ENCODE measurements at regions not wholly inside any gene's neighbourhood (a gene's known extent, or its start where the extent isn't known, plus 50 kb on each side); places are given as distances from the start of the nearest gene placed in this dataset.
"Not testable (repeated sequence)": the region's sequence is repeated elsewhere in the genome, so short reads cannot be mapped to it uniquely, and the experiment has no call there.

DNA sequence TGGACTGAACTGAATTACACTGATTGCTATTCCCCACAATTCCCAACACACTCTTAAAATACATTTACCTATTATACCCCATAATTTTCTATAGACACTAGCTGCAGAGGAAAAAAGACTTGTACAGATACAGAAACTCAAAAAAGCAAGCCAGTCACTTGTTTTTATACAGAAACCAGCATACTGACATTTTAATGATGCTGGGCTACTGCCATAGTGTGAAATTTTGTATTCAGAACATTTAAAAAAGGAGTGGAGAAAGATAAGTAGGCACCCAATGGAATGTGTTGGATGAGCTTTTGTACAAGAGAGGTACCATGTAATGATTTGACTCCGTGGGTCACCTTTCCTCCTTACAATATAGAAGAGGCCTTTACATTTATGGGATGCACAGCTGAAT, 740.1 kb downstream of the PLCL1 start:
- in situ Hi-C loops (cut with HindIII; ENCODE audit: low sequenced_read_pairs), result no loop called here

- in situ Hi-C loops (cut with HindIII; ENCODE audit: low sequenced_read_pairs), result no loop called here
These were observed 730.4 kb downstream of the PLCL1 start for GRCh38 chr2:198534756-198535155.

DNA sequence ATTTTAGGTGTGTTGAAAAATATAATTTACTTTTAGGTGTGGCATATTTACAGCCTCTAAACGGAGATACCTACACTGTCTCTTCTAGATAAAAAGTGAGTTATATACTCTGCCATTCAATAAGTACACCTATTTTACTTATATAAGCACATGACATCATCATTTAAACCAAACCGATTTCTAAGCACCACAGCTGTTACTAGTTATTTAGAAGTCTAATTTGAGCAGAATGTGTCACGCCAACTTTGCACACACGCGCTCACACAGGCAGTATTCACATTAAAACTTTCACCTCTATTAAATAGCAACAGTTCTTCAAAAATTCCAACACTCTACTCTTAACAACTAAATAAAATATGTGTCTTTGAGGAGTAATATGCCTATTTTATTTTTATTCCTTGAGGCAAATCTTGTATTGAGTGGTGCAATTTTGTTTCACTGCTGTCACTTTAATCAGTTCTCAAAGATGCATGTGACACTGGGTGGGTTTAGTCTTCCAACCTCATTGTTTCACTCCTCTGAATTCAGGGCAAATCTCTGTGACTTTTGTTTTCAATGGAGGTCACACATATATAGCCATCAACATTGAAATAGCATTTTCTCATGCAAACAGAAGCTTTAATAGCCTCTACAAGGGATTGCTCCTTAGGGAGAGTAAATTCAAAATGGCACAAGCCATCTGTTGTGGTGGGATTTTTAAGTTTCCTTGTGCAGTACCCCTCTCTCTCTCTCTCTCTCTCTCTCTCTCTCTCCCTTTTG, 721.0 kb downstream of the PLCL1 start:
- in situ Hi-C loops (cut with HindIII; ENCODE audit: low sequenced_read_pairs), result no loop called here

DNA sequence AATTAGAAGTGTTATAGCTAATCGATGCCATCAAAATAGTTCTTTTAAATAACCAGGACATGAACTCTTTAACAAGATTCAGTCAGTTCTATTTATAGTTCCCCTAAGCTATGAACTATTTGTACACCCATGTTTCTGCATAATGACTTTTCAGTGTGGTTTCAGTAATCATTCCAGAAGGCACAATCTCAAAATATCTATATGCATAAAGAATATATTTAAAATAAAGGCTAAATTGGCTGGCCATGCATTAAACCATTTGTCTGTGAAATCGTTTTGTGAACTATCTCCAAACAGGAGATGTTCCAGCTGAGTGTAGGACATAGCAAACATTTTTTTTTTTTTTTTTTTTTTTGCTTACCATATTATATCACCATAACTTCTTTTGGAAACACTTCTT, 719.3 kb downstream of the PLCL1 start:
- in situ Hi-C loops (cut with HindIII; ENCODE audit: low sequenced_read_pairs), result no loop called here

DNA sequence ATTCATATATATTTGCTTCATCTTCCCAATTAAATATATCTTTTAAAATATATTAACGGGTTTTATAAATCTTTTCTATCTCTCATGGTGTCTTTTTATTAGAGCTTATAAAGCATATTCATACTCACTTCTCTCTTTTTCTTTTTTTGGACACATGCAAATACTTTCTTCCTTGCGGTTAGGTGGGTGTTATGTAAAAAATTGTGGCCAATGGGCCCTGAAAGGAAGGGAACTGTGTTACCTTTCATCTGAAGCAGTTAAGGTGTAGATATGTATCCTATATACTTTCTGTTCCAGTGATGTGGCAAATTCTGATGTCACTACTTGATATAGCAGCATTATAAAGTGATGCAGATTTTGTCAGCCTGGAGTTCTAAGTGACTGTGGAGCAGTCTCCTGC, 714.5 kb downstream of the PLCL1 start:
- in situ Hi-C loops (cut with HindIII; ENCODE audit: low sequenced_read_pairs), result no loop called here

DNA sequence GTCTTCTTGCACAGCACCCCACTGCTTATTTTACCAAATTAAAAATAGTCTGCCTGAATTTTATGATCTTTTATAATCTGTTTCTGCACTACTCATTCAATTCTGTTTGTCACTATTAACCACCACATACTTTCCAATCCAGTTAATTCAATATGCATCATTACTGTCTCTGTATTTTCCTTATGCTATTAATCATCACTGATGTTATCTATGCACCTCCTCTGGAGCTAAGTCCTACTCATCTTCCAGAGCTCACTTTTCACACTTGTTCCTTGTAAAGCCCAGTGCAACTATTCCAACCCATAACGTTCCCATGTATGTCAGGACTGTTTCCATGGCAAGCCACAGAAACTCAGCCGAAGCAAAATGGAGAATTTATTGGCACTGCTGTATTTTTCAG, 713.6 kb downstream of the PLCL1 start:
- in situ Hi-C loops (cut with HindIII; ENCODE audit: low sequenced_read_pairs), result no loop called here

GRCh38 chr2:198508610-198509009, 704.2 kb downstream of the PLCL1 start:
- in situ Hi-C loops (cut with HindIII; ENCODE audit: low sequenced_read_pairs), result not testable (repeated sequence)

DNA sequence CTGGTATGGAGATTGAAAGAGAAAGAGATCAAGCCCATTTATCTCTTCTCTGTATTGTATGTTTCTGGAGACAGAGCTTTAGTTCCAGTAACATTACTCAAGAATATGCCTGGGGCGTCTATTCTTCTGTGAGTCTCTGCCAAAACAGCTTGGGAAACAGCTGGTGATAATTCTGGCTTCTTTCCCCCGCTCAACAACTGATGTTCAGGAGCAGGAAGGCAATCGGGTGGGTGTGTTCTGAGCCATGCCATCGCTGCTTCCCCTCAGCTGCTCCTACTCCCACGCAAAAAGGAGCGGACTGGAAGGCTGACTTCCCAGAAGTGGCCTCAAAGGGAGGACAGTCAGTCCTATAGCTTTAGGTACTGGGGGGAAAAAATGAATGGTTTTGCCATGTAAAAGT, 695.1 kb downstream of the PLCL1 start:
- in situ Hi-C loops (cut with HindIII; ENCODE audit: low sequenced_read_pairs), result no loop called here

GRCh38 chr2:198498516-198498915, 694.1 kb downstream of the PLCL1 start:
- in situ Hi-C loops (cut with HindIII; ENCODE audit: low sequenced_read_pairs), result no loop called here

DNA sequence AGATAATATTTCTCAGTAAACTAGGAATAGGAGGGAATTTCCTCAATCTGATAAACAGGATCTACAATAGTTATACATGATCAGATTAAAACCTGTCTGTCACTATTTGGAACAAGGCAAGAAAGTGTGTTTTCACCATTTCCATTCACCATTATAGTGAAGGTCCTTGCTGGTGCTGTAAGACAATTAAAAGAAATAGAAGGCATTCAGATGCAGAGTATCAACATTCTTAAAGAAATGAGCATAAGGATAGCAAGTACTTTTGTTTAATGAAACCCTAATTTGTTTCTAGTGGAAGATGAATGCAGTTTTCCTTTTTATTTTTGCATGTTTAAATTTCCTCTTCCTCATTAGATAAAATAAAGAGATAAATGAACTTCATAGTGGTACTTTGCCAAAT, 693.7 kb downstream of the PLCL1 start:
- in situ Hi-C loops (cut with HindIII; ENCODE audit: low sequenced_read_pairs), result no loop called here

DNA sequence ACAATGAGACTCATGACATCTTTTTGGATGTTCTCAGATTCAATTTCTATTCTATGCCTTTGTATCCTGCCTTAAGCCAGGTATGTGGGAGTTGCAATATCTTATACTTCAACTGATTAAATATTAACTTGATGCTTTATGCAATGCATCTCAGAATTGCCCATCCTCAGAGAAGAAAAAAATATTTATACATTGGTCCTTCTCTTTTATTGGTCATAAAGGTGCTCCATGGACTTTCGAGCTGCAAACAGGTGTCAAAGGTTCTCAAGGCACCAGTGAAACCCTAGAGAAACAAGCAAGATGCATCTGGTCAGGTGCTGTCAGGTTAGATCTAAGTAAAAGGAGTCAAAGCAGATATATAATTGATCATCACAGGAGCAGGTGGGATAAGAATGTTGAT, 690.5 kb downstream of the PLCL1 start:
- in situ Hi-C loops (cut with HindIII; ENCODE audit: low sequenced_read_pairs), result no loop called here

DNA sequence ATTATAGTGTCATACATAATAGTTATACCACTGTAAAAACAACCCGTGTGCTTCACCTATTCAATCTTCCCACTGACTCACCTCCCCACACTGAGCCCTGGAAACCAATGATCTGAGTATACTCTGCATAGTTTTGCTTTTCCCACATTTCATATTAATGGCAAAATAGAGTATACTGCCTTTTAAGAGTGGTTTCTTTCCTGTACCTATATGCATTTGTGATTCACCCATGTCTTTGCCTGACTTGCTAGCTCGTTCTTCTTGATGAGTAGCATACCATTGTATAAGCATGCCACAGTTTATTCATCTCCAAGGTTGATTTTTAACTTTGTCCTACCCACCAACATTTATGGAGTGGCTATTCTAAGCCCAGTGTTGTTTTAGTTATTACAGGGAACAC, 686.4 kb downstream of the PLCL1 start:
- in situ Hi-C loops (cut with HindIII; ENCODE audit: low sequenced_read_pairs), result no loop called here

- in situ Hi-C loops (cut with HindIII; ENCODE audit: low sequenced_read_pairs), result no loop called here
These were observed 684.6 kb downstream of the PLCL1 start for GRCh38 chr2:198488964-198489363.

DNA sequence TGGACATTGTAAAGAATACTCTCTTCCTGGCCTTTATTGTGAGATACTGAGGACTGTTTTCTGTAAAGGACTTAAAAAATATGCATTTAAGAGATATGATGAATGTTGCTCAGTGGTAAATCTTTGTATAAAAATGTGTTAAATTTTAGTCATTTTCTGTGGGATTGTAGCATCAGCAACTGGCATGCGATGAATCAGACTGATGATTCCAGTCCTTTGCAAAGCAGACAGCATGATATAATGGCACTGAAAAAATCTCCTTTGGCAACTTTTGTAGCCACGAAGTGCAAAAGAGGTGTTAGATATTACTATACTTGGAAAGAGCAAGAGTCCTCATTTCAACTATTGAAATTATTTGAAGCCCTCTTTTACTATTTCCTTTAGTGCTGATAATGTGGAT, 678.7 kb downstream of the PLCL1 start:
- in situ Hi-C loops (cut with HindIII; ENCODE audit: low sequenced_read_pairs), result no loop called here

GRCh38 chr2:198479065-198479464, 674.7 kb downstream of the PLCL1 start:
- in situ Hi-C loops (cut with HindIII; ENCODE audit: low sequenced_read_pairs), result no loop called here

GRCh38 chr2:198478361-198478760, 674.0 kb downstream of the PLCL1 start:
- in situ Hi-C loops (cut with HindIII; ENCODE audit: low sequenced_read_pairs), result no loop called here

DNA sequence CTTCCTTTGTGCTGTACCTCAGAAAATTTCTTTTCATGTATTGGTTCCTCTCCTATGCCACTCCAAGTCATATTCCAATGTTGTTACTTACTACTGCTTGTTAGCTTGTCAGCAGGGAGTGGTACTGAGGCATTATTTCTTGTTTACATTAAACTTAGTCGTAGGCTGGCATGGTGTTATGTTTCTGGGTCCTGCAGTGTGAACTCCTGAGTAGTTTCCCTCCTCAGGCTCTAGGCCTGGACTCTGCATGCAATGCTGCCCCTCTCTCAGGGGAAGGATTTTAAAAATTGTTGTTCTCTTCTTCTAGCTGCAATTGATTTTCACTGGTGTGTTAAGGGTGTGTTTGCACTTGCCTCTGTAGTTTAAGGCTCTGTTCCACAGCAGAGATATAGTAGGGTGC, 671.6 kb downstream of the PLCL1 start:
- in situ Hi-C loops (cut with HindIII; ENCODE audit: low sequenced_read_pairs), result no loop called here

- in situ Hi-C loops (cut with HindIII; ENCODE audit: low sequenced_read_pairs), result no loop called here
These were observed 666.9 kb downstream of the PLCL1 start for GRCh38 chr2:198471291-198471690.

GRCh38 chr2:198468136-198468535, 663.7 kb downstream of the PLCL1 start:
- in situ Hi-C loops (cut with HindIII; ENCODE audit: low sequenced_read_pairs), result no loop called here

DNA sequence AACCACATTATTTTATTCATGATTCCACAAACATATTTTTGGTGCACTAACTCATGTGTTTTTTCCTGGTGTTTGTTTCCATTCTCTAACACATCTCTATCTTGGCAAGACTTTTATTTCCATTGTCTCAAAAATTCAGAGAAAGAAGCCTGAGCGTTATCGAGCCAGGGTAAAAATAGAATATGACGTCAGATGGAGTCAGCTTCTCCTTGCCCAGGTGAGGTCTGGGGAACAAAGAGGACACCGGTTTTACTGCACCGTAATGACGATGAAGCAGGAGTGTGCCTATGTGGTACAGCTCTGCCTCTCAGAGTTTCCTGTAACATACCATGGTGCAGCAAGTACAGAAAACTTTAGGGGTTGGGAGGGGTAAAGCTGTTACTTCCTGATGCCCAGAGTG, 661.6 kb downstream of the PLCL1 start:
- in situ Hi-C loops (cut with HindIII; ENCODE audit: low sequenced_read_pairs), result no loop called here

DNA sequence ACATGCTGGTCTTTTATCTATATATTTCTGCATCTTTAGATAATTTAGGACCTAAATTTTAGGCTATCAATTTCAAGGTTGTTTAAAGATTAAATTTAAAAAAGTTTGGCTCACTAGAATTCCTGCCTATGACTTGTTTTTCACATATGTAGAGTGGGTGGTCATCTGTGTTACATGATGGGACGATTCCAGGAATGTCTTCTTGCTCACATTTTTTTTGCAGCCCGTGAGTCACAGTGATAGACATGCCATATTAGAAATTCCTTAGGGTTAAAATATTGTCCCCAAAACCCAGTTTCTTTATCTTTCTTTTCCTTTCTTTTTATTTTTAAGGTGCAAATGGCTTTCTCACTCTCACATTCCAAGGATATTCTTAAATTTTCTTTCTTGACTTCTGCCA, 652.0 kb downstream of the PLCL1 start:
- in situ Hi-C loops (cut with HindIII; ENCODE audit: low sequenced_read_pairs), result no loop called here

- in situ Hi-C loops (cut with HindIII; ENCODE audit: low sequenced_read_pairs), result no loop called here
These were observed 649.5 kb downstream of the PLCL1 start for GRCh38 chr2:198453866-198454265.

GRCh38 chr2:198452327-198452726, 647.9 kb downstream of the PLCL1 start:
- in situ Hi-C loops (cut with HindIII; ENCODE audit: low sequenced_read_pairs), result no loop called here
